ENCODE measurements at regions not wholly inside any gene's neighbourhood (a gene's known extent, or its start where the extent isn't known, plus 50 kb on each side); places are given as distances from the start of the nearest gene placed in this dataset.
"Not testable (repeated sequence)": the region's sequence is repeated elsewhere in the genome, so short reads cannot be mapped to it uniquely, and the experiment has no call there.

GRCh38 chr20:30811885-30812671 lies 445.4 kb upstream of the DEFB115 start:
- H3K36me3 Mint-ChIP-seq, result peaks cover 0 to 16% of the 10 kb centered on the region in 2 donors

GRCh38 chr20:30812739-30813411 lies 444.6 kb upstream of the DEFB115 start:
- ATAC-seq, result no peak
- H3K27ac Mint-ChIP-seq, result no peak overlapping the region
- peaks cover 0 to 16% of the 10 kb centered on the region in 2 donors for H3K36me3 Mint-ChIP-seq
- peaks cover 6 to 15% of the 10 kb centered on the region in 2 donors for H3K9me3 Mint-ChIP-seq
- DNase-seq (ENCODE audit: low spot score in 2 of 2), result no peak

More at GRCh38 chr20:30811885-30812671, 445.4 kb upstream of the DEFB115 start:
- no peak overlapping the region for H3K27ac Mint-ChIP-seq
- no peak for ATAC-seq
- peaks cover 6 to 15% of the 10 kb centered on the region in 2 donors for H3K9me3 Mint-ChIP-seq
- DNase-seq (ENCODE audit: low spot score in 2 of 2), result no peak

- DNase-seq (ENCODE audit: low spot score in 2 of 2); ATAC-seq; H3K27ac Mint-ChIP-seq: not testable (repeated sequence)
- peaks cover 6 to 15% of the 10 kb centered on the region in 2 donors for H3K9me3 Mint-ChIP-seq
- H3K36me3 Mint-ChIP-seq, result peaks cover 0 to 16% of the 10 kb centered on the region in 2 donors
These were observed 443.8 kb upstream of the DEFB115 start for GRCh38 chr20:30813412-30814311.

GRCh38 chr20:30814312-30814639 lies 443.2 kb upstream of the DEFB115 start:
- Mint-ChIP-seq H3K9me3 (peaks cover 6 to 15% of the 10 kb centered on the region in 2 donors), H3K36me3 (peaks cover 0 to 16% of the 10 kb centered on the region in 2 donors)
- DNase-seq (ENCODE audit: low spot score in 2 of 2); ATAC-seq; H3K27ac Mint-ChIP-seq: not testable (repeated sequence)

GRCh38 chr20:30815027-30815576 lies 442.4 kb upstream of the DEFB115 start:
- not testable (repeated sequence) for H3K27ac Mint-ChIP-seq; ATAC-seq; DNase-seq (ENCODE audit: low spot score in 2 of 2)
- H3K36me3 Mint-ChIP-seq, result peaks cover 0 to 16% of the 10 kb centered on the region in 2 donors
- H3K9me3 Mint-ChIP-seq, result peaks cover 6 to 15% of the 10 kb centered on the region in 2 donors

GRCh38 chr20:30815577-30816181 lies 441.8 kb upstream of the DEFB115 start:
- Mint-ChIP-seq H3K27ac (no peak overlapping the region), H3K36me3 (peaks cover 0 to 16% of the 10 kb centered on the region in 2 donors), H3K9me3 (peaks cover 6 to 15% of the 10 kb centered on the region in 2 donors)
- no peak for ATAC-seq
- DNase-seq (ENCODE audit: low spot score in 2 of 2), result no peak

GRCh38 chr20:30816182-30816645 lies 441.2 kb upstream of the DEFB115 start:
- Mint-ChIP-seq H3K9me3 (peaks cover 6 to 15% of the 10 kb centered on the region in 2 donors), H3K27ac (no peak overlapping the region), H3K36me3 (peaks cover 0 to 16% of the 10 kb centered on the region in 2 donors)
- ATAC-seq, result no peak
- DNase-seq (ENCODE audit: low spot score in 2 of 2), result no peak

GRCh38 chr20:30821615-30822014 lies 435.8 kb upstream of the DEFB115 start:
- ATAC-seq, H3K27ac Mint-ChIP-seq: not testable (repeated sequence)

GRCh38 chr20:30824666-30825065 lies 432.8 kb upstream of the DEFB115 start:
- H3K36me3 Mint-ChIP-seq; H3K27ac Mint-ChIP-seq; DNase-seq (ENCODE audit: low spot score in 2 of 2); ATAC-seq: not testable (repeated sequence)
- H3K9me3 Mint-ChIP-seq, result peaks cover 16 to 18% of the 10 kb centered on the region in 2 donors

More at GRCh38 chr20:30821615-30822014, 435.8 kb upstream of the DEFB115 start:
- H3K36me3 Mint-ChIP-seq; DNase-seq (ENCODE audit: low spot score in 2 of 2); H3K9me3 Mint-ChIP-seq: not testable (repeated sequence)

- not testable (repeated sequence) for H3K36me3 Mint-ChIP-seq; DNase-seq (ENCODE audit: low spot score in 2 of 2); H3K27ac Mint-ChIP-seq; ATAC-seq
- peaks cover 6 to 16% of the 10 kb centered on the region in 2 donors for H3K9me3 Mint-ChIP-seq
These were observed 411.5 kb upstream of the DEFB115 start for GRCh38 chr20:30845923-30846322.

- Mint-ChIP-seq H3K36me3 (peaks cover 16 to 27% of the 10 kb centered on the region in 2 donors), H3K9me3 (peaks cover 15 to 32% of the 10 kb centered on the region in 2 donors)
- not testable (repeated sequence) for H3K27ac Mint-ChIP-seq; DNase-seq (ENCODE audit: low spot score in 2 of 2); ATAC-seq
These were observed 389.2 kb upstream of the DEFB115 start for GRCh38 chr20:30868271-30868670.

GRCh38 chr20:30871127-30871526 lies 386.3 kb upstream of the DEFB115 start:
- not testable (repeated sequence) for ATAC-seq
- H3K9me3 Mint-ChIP-seq, result peaks cover 21 to 49% of the 10 kb centered on the region in 2 donors

GRCh38 chr20:30872252-30872651 lies 385.2 kb upstream of the DEFB115 start:
- H3K27ac Mint-ChIP-seq; DNase-seq (ENCODE audit: low spot score in 2 of 2); ATAC-seq: not testable (repeated sequence)
- peaks cover 30 to 55% of the 10 kb centered on the region in 2 donors for H3K9me3 Mint-ChIP-seq
- peaks cover 28 to 37% of the 10 kb centered on the region in 2 donors for H3K36me3 Mint-ChIP-seq

More at GRCh38 chr20:30871127-30871526, 386.3 kb upstream of the DEFB115 start:
- H3K36me3 Mint-ChIP-seq, result peaks cover 17 to 33% of the 10 kb centered on the region in 2 donors
- DNase-seq (ENCODE audit: low spot score in 2 of 2); H3K27ac Mint-ChIP-seq: not testable (repeated sequence)

- H3K27ac Mint-ChIP-seq; DNase-seq (ENCODE audit: low spot score in 2 of 2); ATAC-seq: not testable (repeated sequence)
- Mint-ChIP-seq H3K36me3 (peaks cover 26 to 29% of the 10 kb centered on the region in 2 donors), H3K9me3 (peaks cover 32 to 47% of the 10 kb centered on the region in 2 donors)
These were observed 381.6 kb upstream of the DEFB115 start for GRCh38 chr20:30875868-30876267.

- Mint-ChIP-seq H3K36me3 (peaks cover 18 to 41% of the 10 kb centered on the region in 2 donors), H3K9me3 (peaks cover 10 to 14% of the 10 kb centered on the region in 2 donors)
- ATAC-seq; DNase-seq (ENCODE audit: low spot score in 2 of 2); H3K27ac Mint-ChIP-seq: not testable (repeated sequence)
These were observed 366.1 kb upstream of the DEFB115 start for GRCh38 chr20:30891400-30891799.

Measured in activated naive CD4-positive, alpha-beta T cell treated with anti-CD3 and anti-CD28 coated beads, Interleukin-2, amount 50 U/mL, for 72 hours (primary cell).